GM20000 (cell line): ENCODE measurements at regions not wholly inside any gene's neighbourhood (a gene's known extent, or its start where the extent isn't known, plus 50 kb on each side); places are given as distances from the start of the nearest gene placed in this dataset.

Source experiments
- DNase-seq: peaks from one replicate; pipeline ENCODE4 v3.0.0; 2012; ENCODE audit warnings: low spot score
- CTCF ChIP-seq: IDR thresholded peaks from 2 replicates; pipeline ENCODE4 v1.5.1; 2012; ENCODE audit warnings: mild to moderate bottlenecking, control low read depth; ENCODE audit errors: extremely low read depth, missing control alignments

- no peak for TF ChIP-seq CTCF
Measured at GRCh38 chr3:110666495-110666894, 405.1 kb upstream of the NECTIN3 start.

DNA sequence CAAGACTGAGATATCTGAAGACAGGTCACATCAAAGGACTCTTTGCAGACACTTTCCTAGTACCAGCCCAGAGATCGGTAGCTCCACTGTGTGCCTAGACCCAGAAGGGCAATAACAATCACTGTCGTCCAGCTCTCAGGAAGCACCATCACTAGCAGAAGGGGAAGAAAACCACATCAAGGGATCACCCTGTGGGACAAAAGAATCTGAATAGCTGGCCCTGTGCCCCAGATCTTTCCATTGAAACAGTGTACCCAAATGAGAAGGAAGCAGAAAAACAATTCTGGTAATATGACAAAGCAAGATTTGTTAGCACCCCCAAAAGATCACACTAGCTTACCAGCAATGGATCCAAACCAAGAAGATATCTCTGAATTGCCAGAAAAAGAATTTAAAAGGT, 404.4 kb upstream of the NECTIN3 start:
- TF ChIP-seq CTCF: no peak
- no peak for DNase-seq

More at GRCh38 chr3:110666495-110666894, 405.1 kb upstream of the NECTIN3 start:
- no peak for DNase-seq

GRCh38 chr3:110670407-110670806, 401.2 kb upstream of the NECTIN3 start:
- TF ChIP-seq CTCF: no peak
- no peak for DNase-seq

DNA sequence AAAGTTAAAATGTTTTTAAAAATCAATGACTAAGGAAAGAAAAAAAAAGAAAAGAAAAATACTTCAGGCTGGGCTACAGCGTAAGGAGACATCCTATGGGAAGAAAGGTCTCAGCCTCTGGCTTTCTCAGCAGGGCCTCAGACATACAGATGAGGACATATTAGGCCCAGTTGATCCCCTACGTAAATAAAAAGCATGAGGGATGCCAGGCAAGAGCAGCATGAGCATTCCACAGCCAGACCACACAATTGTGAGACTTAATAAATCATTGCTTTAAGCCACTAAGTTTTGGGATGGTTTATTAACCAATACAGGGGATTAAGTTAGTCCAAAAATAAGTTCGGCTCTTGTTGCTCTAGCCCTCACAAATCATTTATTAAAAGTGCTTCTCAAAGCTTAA, 394.1 kb upstream of the NECTIN3 start:
- TF ChIP-seq CTCF: no peak
- DNase-seq: no peak

- no peak for TF ChIP-seq CTCF
Measured at GRCh38 chr3:110679285-110679684, 392.3 kb upstream of the NECTIN3 start.

DNA sequence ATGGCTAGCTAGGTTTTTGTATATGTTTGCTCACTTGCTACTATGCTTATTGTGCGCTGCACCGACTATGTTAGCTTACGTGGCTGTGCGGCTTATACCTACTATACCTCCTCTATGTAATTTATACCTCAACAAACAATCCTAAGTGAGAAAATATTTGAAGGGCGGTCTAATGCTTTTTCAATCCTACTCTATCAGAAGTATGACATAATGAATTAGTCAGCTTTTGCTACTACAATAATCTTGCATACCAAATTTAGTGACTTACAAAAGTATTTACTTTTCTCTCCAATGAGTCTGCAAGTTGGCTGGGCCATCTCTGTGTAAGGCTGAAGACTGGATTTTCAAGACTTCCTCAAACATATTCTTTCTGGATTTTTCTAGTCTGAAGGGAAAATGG, 391.2 kb upstream of the NECTIN3 start:
- no peak for TF ChIP-seq CTCF
- no peak for DNase-seq

More at GRCh38 chr3:110679285-110679684, 392.3 kb upstream of the NECTIN3 start:
- DNase-seq: no peak

DNA sequence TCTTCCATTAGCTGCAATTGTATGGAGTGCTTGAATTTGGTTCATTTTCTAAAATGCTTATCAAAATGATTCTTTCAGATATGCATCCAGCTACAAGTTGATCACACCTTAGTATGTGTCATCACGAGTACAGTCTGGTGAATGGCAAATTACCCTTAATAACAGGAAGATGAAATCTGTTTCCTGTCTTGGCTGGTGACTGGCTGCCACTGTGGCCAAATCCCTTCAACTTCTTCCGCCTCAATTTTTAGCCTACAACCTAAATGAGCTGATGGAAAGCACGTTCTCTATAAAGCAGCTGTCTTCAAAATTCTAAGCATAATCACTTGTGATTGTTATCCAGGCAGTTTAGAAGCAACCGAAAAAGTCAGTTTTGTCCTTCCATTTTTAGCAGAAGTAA, 387.1 kb upstream of the NECTIN3 start:
- DNase-seq: no peak
- TF ChIP-seq CTCF: no peak
